ENCODE measurements at regions not wholly inside any gene's neighbourhood (a gene's known extent, or its start where the extent isn't known, plus 50 kb on each side); places are given as distances from the start of the nearest gene placed in this dataset.

DNA sequence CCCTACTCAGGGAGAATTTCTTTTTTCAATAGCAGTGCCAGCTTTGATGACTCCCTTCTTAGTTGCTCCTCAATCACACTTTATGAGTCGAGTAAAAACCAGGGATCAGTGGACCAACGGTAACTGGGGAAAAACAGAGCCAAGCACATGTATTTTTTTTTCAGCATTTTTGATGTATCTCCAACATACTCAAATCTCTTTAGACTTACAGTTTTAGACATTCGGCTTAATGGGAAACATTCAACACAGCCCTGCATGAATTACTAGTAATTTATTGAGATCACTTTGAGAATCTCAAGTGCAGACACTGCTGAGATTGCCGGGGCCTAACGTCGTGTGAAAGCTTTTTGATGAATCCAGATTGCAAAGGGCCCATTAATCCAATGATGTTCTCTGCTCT is 306.7 kb downstream of the NUAK1 start:
- in situ Hi-C loops (cut with MboI; ENCODE audit: low sequenced_read_pairs): no loop called here

DNA sequence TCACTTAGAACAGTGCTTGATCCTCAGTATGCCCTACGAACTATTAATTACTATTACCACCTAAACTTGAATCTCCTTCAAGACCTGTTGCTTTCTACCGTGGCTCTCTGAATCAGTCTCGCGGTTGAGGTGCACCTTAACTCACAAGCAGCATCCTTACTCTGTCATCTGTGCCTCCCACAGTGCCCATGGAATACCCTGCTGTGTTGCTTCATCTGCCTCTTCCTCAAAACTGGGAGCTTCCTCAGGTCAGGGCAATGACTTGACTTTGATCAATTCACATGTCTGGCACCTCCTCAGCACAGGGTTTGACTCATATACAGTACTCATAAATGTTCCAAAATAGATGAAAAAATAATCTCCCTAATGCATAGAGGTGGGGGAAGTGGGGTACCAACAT is 305.9 kb downstream of the NUAK1 start:
- in situ Hi-C loops (cut with MboI; ENCODE audit: low sequenced_read_pairs): no loop called here

DNA sequence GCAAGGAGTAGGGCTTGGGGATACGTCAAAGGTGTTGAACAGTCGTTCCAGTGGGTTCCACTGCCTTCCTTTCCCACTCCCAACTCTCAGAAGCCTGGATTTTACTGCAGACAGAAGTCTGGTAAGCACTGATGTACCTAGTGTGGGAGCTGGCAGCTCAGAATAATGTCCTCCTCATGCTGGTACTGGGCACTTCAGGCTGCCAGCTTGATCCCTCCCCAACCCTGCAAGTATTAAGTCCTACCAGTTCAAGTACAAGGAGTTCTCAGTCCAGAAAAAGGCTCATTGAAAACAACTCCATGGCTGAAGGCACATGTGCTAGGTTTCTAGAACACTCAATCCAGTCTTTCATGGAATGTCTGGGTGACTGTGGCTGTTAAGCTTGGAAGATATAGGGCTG is 304.3 kb downstream of the NUAK1 start:
- in situ Hi-C loops (cut with MboI; ENCODE audit: low sequenced_read_pairs): no loop called here

DNA sequence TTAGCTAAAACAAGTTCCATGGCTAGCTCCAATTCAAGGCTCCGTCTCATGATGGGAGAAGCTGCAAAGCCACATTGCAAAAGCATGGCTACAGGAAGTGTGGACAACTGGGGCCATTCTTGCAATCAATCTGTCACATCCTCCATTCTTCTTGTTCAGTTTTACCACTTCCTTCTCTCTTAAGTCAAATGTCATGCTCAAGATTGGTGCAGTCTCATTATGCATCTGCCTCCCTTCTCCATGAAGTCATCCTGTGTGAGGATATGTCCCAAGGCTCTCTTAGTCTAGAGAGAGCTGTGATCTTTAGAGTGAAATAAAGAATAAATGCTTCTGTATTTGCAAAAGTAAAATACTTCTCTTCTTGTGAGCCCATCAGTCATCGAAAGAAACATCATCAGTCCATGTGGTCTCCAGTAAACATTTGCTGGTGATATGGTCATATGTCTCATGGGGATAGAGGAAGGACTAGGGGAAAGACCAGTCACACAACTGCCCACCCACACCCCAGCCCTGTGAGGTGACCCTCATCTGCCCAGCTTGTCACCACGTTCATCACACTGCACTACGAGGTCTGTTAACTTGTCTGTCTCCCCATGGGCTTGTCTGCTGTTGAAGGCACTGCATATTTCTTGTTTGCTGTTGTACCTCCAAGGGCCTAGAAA is 303.0 kb downstream of the NUAK1 start:
- in situ Hi-C loops (cut with MboI; ENCODE audit: low sequenced_read_pairs): no loop called here

DNA sequence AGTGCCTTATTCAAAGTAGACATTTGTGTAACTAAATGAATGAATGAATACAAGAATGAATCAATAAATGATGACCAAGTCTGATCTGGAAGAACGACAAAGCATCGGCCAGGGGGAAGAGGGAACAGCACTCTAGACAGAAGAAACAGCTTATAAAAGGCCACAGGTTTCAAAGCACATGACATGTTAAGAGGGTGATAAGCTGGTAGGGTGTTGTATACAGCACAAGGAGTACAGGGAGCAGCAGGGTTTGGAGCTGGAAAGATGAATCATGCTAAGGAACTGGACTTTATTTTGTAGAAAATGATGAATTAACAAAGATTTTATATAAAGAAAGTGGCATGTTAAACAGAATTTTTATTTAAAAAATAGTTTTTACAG is 302.5 kb downstream of the NUAK1 start:
- in situ Hi-C loops (cut with MboI; ENCODE audit: low sequenced_read_pairs): no loop called here

DNA sequence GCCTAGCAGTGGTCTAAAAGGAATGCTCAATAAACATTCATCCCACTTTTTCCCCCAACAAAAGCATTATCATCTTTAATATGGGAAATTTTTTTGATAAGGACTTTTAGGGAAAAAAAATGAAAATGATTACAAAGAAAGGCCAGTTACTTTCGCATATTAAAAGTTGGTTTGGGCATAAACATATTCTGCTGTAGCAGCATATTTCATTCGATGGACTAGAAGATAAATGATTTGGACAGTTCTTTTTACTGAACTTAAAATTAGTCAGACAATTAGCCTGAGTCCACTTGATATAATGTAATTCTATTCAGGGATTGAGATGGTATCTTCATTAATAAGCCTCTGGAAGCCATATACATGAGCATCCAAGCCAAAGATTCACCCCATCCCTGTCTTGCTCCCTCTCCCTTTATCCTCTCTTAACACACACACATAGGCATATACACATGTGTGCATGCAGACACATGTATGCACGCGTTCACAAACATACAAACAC is 299.1 kb downstream of the NUAK1 start:
- in situ Hi-C loops (cut with MboI; ENCODE audit: low sequenced_read_pairs): no loop called here

DNA sequence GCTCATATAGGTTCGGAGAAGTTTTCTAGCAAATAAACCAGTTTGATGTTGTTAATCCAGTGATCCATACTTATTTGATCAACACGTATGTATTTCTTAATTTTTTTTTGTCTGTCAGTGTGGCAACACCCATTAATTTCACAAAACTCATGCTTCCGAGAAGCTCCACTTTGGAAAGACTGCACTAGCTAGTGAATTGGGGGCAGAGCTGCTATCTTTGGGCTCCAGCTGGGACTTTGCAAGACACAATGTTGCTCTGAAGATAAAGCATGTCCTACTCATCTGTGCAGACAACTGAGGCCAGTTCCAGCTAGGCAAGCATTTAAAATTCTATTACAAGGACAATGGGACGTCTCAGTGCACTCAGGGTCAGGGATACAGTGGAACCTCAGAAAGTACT is 298.4 kb downstream of the NUAK1 start:
- in situ Hi-C loops (cut with MboI; ENCODE audit: low sequenced_read_pairs): no loop called here

DNA sequence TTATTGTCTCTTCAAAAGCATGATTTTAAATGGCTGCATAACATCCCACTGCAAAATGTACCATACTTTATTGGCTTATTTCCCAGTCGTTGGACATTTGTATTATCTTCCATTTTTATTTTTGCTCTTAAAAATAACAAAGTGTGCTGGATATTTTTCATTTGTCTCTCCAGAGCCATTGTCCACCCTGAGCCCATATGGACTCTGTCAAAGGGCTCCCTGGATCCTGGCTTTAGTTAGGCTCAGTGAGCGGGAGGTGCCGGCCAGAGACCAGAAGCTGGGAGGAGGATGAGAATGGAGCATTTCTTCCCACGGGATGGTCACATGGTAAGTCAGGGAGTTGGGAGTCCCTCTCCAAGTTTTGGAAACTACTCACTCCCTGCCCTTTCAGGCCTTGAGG is 296.9 kb downstream of the NUAK1 start:
- in situ Hi-C loops (cut with MboI; ENCODE audit: low sequenced_read_pairs): no loop called here

DNA sequence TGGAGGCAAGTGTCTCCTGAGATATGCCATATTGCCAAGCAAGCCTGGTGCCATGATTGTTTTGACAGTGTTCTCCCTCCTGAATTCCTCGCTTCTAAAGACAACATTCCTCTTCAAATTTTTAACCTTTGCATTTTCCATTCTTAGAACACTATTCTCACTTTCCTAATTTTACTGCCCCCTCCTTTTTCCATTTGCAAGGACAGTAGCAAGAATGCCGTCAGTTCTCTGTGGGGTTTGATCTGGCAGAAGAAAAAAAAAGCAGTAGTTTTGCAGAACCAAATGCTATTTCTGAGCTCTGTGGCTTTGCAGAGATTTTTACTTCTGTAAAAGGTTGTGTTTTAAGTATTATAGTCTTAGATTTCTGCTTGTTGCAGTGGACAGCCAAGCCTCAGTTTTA is 295.2 kb downstream of the NUAK1 start:
- in situ Hi-C loops (cut with MboI; ENCODE audit: low sequenced_read_pairs): no loop called here

DNA sequence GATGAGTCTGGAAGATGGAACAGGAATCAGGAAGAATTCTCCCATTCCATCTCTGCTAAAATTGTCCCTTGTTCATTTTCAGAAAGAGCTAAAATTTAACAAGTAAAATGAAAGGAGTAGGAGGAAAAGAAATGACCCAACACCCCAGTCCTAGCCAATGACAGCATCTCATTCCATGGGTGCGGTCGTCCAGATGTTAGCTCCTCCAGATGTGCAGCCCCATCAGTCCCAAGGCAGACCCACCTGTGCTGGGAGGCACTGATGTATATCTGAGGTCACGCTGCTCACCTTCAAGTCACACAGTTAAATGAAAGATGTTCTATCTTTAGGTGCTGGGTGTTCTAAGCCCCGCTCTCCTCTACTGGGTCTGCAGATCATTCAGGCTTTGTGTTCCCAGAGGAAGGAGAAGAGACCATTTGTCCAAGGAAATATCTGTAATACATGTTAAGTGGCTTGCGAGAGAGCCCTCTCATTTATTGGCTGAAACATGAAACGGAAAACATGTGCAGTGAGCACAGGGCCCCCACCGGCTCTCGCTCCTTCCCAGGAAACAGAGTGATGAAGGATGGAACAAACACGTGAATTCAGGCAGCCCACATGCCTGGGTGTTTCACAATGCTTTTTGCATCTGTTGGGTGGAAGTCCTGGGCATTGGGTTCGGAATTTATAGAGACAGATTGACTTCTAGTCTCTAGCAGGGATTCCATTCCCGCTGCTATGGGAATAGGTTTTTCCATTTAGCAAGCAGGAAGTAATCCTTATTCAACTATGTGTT is 294.6 kb downstream of the NUAK1 start:
- in situ Hi-C loops (cut with MboI; ENCODE audit: low sequenced_read_pairs): no loop called here

DNA sequence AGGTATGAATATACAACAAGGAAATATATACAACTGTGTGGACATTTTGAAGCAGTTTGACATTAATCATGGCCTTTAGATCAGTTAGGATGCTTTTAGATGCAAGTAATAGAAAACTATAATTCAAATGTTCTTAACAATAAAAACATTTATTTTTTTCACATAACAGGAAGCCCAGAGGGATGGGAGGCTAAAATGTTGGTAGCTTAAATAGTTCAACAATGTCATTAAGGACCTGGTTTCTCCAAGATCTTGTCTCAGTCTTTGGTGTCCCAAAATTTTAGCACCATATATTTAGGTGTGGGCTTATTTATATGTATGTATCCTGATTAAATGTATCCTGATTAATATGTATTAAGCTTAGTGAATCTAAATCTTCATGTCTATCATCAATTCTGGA is 292.4 kb downstream of the NUAK1 start:
- in situ Hi-C loops (cut with MboI; ENCODE audit: low sequenced_read_pairs): no loop called here

DNA sequence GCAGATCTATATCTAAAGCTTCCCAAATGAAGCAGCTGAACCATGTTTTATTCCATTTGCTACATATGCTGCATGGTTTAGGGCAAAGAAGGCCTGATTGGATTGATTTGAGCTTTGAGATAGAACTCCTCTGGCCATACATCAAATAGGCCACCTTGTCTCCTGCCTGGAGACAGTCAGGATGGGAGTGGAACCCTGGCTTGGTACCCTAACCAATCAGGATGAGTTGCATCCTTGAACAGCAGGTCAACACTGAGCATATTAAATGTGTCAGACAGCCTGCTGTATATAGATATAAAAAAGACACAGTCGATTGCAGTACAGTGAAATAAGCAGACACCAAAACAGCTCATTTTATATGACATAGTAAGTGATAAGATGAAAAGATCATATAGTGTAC is 291.7 kb downstream of the NUAK1 start:
- in situ Hi-C loops (cut with MboI; ENCODE audit: low sequenced_read_pairs): no loop called here

DNA sequence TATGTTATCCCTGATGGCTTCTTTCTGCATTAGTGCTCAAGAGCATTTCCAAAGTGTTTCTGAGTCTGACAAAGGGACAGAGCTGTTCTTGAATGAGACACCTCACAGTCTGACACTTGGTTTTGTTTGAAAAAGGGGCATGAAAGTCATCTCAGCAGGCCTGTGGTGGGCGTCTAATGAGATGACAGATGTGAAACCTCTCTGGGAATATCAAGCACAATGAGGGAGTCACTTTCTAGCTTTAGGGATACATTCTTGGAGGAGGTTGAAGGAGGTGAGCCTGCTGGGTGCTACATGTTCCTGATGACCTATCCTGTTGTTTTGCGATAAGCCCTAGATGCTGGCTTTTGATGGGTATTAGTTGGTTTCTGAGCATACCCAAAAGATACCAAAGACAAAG is 290.5 kb downstream of the NUAK1 start:
- in situ Hi-C loops (cut with MboI; ENCODE audit: low sequenced_read_pairs): no loop called here

DNA sequence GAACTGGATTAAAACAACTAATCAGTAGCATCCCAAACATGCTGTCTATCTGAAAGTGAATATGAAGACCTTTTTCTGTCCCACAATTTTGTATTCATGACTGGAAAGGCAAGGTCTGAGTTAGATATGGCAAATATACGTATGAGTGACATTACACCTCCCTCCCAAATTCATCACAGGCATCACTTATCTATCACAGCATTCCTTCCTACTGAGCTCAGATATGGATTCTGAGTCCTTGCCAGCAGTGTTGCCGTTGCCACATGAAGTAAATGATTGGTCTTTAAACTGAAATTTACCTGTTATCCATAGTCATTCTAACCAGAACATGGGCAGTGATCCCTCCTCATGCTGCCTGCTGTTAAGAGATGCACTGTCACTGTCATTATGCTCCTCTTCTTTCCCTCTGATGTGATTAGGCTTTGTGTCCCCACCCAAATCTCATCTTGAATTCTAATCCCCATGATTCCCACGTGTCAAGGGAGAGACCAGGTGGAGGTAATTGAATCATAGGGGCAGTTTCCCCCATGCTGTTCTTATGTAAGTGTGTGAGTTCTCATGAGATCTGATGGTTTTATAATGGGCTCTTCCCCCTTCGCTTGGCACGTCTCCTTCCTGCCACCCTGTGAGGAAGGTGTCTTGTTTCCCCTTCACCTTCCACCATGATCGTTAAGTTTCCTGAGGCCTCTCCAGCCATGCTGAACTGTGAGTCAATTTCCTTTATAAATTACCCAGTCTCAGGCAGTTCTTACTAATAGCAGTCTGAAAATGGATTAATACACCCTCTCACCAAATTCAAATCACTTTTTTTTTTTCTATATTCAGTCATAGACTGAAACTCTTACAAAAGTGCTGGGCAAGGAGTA is 288.4 kb downstream of the NUAK1 start:
- in situ Hi-C loops (cut with MboI; ENCODE audit: low sequenced_read_pairs): no loop called here

DNA sequence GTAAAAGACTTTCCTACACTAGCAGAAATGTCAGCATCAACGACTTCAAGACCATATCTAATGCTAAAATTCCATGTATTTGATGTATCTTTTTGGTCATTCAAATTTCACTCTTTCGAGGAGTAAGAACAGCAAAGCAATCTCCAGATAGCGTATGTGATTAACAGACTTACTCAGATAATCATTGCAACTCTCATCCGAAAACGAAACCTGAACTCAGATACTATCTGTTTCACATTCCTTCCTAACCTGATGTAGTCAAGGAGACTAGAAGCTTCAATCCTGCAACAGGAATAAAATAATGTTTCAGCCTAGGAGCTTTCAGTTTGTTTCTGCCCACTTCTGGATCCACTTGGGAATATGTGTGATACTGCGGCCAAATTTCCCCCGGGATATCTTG is 286.3 kb downstream of the NUAK1 start:
- in situ Hi-C loops (cut with MboI; ENCODE audit: low sequenced_read_pairs): no loop called here

DNA sequence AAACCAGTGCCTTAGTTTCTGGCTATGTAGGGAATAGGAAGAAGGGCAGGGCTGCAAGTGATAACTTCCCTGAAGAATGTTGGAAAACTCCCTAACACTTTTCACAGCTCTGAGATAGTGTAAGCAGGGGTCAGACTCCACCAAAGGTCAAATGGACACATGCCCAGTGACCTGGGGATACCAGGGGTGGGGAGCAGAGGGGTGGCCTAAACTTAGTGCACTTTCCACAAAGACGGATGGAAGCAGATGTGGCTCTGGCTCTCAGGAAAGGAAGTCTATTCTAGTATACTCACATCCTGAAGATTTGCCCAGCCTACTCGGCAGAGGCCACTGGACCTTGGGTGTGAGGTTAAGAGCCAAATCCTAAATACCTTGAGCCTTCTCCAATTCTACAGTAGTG is 285.8 kb downstream of the NUAK1 start:
- in situ Hi-C loops (cut with MboI; ENCODE audit: low sequenced_read_pairs): no loop called here

DNA sequence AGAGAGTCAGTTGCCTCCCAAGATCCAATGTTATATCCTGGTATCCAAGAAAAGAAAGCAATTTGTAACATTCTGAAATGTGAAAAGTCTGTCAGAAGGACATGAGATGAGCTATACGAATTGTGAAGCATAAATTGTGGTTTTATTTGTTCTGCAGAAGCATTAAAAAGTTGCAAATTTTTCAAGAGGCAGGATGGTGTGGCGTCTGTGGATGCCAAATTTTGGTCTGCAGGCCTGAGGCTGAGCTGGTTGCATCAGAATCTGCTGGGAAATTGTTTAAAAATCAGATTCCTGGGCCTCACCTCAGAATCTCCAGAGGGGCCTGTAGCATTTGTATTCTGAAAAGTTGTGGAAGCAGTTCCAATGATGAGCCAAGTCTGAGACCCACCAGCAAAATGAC is 284.7 kb downstream of the NUAK1 start:
- in situ Hi-C loops (cut with MboI; ENCODE audit: low sequenced_read_pairs): no loop called here

DNA sequence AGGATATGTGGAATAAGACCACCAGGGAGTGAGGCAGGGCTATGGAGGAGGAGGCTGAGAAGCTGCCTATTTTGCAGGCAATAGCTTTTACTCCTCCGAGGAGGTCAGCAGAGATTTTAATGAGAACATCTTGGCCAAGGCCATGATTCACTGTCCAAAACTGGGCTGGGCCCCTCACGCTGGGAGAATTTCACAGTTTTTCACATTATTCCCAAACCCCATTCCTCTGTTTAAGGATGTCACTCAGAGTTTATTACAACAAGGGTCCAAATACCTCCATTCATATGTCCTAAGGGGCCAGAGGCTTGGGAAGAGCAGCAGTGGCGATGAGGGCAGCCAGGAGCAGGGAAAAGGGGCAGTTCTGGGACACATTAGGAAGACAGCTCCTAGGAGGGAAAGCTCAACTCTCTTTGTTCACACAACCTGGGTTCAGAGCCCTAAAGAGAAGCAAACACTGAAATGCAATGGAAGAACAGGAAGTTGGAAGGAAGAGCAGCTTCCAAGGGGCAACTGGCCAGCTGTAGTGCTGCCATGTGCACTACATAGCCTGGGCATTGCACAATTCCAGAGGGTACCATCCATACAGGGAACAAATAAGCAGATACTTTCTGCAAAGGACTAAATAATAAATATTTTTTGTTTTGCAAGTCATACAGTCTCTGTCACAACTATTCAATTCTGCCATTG is 283.2 kb downstream of the NUAK1 start:
- in situ Hi-C loops (cut with MboI; ENCODE audit: low sequenced_read_pairs): no loop called here

DNA sequence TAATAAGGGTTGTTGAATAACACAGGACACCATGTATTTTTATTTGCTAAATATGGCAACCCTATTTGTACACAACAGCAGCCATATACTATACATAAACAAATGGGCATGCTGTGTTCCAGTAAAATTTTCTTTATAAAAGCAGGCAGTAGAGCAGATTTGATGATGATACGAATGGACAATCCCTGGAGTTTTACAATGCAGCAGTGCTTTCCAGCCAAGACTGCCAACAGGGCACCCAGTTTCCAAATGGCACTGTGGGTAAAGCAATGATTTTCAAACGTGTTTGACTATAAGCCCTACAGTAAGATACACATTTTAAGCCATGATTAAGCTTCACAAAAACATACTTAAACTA is 282.7 kb downstream of the NUAK1 start:
- in situ Hi-C loops (cut with MboI; ENCODE audit: low sequenced_read_pairs): no loop called here

DNA sequence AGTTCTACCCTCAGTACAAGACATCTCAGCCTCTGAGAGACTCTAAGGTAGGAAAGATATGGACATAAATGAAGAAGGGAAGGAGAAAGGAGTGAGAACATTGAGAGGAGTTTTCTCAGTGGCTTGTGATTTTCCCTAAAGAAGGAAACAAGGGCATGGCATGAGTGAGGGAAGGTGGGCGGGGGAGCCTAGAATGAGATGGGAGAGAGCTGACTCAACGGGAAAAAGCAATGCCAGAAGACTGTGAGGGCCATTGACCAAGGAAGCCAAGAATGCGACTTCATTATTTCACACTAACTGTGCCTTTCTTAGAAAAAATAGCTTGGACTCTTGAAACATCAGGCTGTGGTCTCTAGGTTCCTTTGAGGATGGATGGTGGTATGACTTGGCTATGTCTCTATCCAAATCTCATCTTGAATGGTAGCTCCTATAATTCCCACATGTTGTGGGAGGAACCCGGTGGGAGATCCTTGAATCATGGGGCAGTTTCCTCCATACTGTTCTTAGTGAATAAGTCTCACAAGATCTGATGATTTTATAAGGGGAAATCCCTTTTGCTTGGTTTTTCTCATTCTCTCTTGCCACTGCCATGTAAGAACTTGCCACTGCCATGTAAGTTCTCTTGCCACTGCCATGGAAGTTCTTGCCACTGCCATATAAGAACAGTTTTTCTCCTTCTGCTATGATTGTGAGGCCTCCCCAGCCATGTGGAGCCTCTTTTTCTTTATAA is 279.6 kb downstream of the NUAK1 start:
- in situ Hi-C loops (cut with MboI; ENCODE audit: low sequenced_read_pairs): no loop called here

Measured in HL-60/S4 treated with phorbol 12-myristate 13-acetate at 8.2 ng/mL for 4 days and 3 days (cell line).